Breast epithelium (tissue), 4 donors: ENCODE measurements at regions not wholly inside any gene's neighbourhood (a gene's known extent, or its start where the extent isn't known, plus 50 kb on each side); places are given as distances from the start of the nearest gene placed in this dataset.

Experiments
- DNase-seq, 2 donors: peaks; one replicate each; pipeline ENCODE4 v3.0.0-alpha.2; 2019; ENCODE audit warnings: low spot score in 2 of 2
- H3K27ac ChIP-seq, 2 donors: fragments of 200-600 bp; sonication (generic) in 1 of 2; one replicate each; pipeline ENCODE4 v1.5.1; 2016 to 2019; ENCODE audit warnings: mild to moderate bottlenecking in 1 of 2
- H3K27me3 ChIP-seq, 2 donors: fragments of 200-600 bp; sonication (generic) in 1 of 2; one replicate each; pipeline versions ENCODE4 v1.5.1 to v1.6.0; 2017 to 2019; ENCODE audit warnings: control low read depth in 1 of 2, mild to moderate bottlenecking in 1 of 2
- H3K36me3 ChIP-seq: fragments of 200-600 bp; one replicate; pipeline ENCODE4 v1.5.1; 2019
- H3K4me1 ChIP-seq, 2 donors: fragments of 200-600 bp; sonication (generic); one replicate each; pipeline ENCODE4 v1.5.1; 2016 to 2019; ENCODE audit warnings: control low read depth in 1 of 2
- H3K4me3 ChIP-seq, 3 donors: fragments of 200-600 bp; sonication (generic); 1 replicate in 2 of 3; 2 replicates in 1 of 3; pipeline ENCODE4 v1.5.1; 2016 to 2019; ENCODE audit warnings: mild to moderate bottlenecking in 3 of 3, moderate library complexity in 2 of 3
- H3K9me3 ChIP-seq, 2 donors: fragments of 200-600 bp; sonication (generic) in 1 of 2; one replicate each; pipeline ENCODE4 v1.5.1; 2016 to 2019; ENCODE audit warnings: control low read depth in 1 of 2
- POLR2A ChIP-seq: fragments of 450-650 bp; IDR thresholded peaks from one replicate; pipeline ENCODE4 v1.6.1; 2016; ENCODE audit warnings: antibody characterized with exemption, mild to moderate bottlenecking, moderate library complexity
- POLR2AphosphoS5 ChIP-seq, 3 donors: sonication (generic); formaldehyde crosslinking; IDR thresholded peaks; one replicate each; pipeline ENCODE4 v1.6.1; 2017; ENCODE audit warnings: antibody characterized with exemption in 3 of 3
- intact Hi-C: fragments of 100-400 bp; cut with DNase I; formaldehyde crosslinking; loops from one replicate; pipeline ENCODE4 v1.15.1; 2023; ENCODE audit warnings: low total_unique reads
- TF ChIP-seq, protein P1 (sequence below), 3 donors: fragments of 450-650 bp; IDR thresholded peaks; one replicate each; pipeline ENCODE4 v1.5.1; 2016 to 2017; ENCODE audit warnings: antibody characterized with exemption in 3 of 3, mild to moderate bottlenecking in 3 of 3, moderate library complexity in 3 of 3

DNA sequence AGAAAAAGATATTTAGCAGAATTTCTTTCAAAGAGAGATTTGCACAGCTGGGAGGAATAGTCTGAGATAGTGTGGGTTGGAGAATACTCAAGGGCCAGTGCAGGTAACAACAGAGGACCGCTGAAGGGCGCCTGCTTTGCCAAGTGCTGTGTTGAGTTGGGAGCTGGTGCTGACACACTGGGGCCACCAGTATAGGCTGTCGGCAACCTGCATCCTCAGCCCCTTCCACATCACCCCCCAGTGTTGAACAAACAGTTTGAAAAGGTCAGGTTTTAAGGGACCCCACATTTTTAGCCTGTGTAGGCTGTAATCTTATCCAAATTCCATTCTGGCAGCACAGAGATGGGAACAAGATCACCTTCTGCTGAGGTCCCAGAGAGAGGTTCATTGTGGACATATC, 96.6 kb downstream of the ABHD5 start:
- intact Hi-C loops = no loop called here
- Histone ChIP-seq H3K4me1 (no peaks in the 10 kb centered on the region), H3K36me3 (no peaks in the 10 kb centered on the region), H3K27ac (no peak overlapping the region), H3K27me3 (no peaks in the 10 kb centered on the region), H3K4me3 (no peak overlapping the region), H3K9me3 (no peaks in the 10 kb centered on the region)
- no peak for DNase-seq
- no peak for TF ChIP-seq POLR2A
- TF ChIP-seq, protein P1, sequence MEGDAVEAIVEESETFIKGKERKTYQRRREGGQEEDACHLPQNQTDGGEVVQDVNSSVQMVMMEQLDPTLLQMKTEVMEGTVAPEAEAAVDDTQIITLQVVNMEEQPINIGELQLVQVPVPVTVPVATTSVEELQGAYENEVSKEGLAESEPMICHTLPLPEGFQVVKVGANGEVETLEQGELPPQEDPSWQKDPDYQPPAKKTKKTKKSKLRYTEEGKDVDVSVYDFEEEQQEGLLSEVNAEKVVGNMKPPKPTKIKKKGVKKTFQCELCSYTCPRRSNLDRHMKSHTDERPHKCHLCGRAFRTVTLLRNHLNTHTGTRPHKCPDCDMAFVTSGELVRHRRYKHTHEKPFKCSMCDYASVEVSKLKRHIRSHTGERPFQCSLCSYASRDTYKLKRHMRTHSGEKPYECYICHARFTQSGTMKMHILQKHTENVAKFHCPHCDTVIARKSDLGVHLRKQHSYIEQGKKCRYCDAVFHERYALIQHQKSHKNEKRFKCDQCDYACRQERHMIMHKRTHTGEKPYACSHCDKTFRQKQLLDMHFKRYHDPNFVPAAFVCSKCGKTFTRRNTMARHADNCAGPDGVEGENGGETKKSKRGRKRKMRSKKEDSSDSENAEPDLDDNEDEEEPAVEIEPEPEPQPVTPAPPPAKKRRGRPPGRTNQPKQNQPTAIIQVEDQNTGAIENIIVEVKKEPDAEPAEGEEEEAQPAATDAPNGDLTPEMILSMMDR (IDR thresholded peaks at IDR 0.05) = no peak
- TF ChIP-seq POLR2AphosphoS5 (IDR thresholded peaks at IDR 0.05) = no peak

DNA sequence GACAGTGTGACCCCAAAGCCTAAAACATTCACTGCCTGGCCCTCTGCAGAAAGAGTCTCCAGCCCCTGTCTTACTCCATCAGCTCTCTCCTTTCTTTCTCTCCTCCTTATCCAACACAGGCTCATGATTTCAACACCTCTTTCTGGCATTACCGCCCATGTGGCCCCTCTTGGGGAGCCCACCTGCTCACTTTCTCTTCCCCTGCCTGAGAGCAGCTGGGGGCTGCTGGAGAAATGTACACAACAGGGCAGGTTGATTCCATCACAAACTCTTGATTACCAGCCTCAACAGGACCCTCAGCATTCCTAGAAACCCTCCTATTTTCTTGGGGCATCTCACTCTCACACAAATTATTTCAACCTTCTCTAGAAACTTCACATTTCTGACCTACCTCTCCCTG, 98.3 kb downstream of the ABHD5 start:
- H3K27ac ChIP-seq = no peak overlapping the region
- no peaks in the 10 kb centered on the region for H3K9me3 ChIP-seq
- H3K4me3 ChIP-seq = no peak overlapping the region
- no peak for DNase-seq
- no peaks in the 10 kb centered on the region for H3K4me1 ChIP-seq
- intact Hi-C loops = no loop called here
- TF ChIP-seq POLR2A (no peak), POLR2AphosphoS5 (IDR thresholded peaks at IDR 0.05) (no peak)
- TF ChIP-seq, protein P1 (IDR thresholded peaks at IDR 0.05) = no peak
- H3K36me3 ChIP-seq = no peaks in the 10 kb centered on the region
- H3K27me3 ChIP-seq = no peaks in the 10 kb centered on the region

DNA sequence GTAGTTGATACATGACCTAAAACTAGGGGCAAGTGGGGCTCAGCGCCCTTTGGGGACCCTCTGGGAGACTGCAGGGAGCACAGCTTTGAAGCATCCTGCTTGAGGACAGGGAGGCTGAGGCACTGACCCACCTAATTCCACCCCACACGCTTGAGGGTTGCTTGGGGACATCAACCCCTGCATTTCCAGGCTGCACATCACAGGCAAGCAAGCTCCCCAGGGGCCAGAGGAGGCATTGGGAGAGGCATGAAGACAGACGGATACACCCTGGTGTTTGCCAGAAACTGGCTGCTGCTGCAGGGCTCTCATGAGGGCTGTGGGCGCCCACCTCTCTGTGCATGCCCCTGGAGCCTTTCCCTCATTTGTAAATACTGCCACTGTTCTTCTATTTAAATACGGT, 99.3 kb downstream of the ABHD5 start:
- no peaks in the 10 kb centered on the region for H3K36me3 ChIP-seq
- no peaks in the 10 kb centered on the region for H3K4me1 ChIP-seq
- DNase-seq = no peak
- H3K9me3 ChIP-seq = no peaks in the 10 kb centered on the region
- no peak for TF ChIP-seq POLR2A
- TF ChIP-seq POLR2AphosphoS5 (IDR thresholded peaks at IDR 0.05) = no peak
- TF ChIP-seq, protein P1 (IDR thresholded peaks at IDR 0.05) = no peak
- no peak overlapping the region for H3K4me3 ChIP-seq
- H3K27ac ChIP-seq = no peak overlapping the region
- intact Hi-C loops = no loop called here
- H3K27me3 ChIP-seq = no peaks in the 10 kb centered on the region

DNA sequence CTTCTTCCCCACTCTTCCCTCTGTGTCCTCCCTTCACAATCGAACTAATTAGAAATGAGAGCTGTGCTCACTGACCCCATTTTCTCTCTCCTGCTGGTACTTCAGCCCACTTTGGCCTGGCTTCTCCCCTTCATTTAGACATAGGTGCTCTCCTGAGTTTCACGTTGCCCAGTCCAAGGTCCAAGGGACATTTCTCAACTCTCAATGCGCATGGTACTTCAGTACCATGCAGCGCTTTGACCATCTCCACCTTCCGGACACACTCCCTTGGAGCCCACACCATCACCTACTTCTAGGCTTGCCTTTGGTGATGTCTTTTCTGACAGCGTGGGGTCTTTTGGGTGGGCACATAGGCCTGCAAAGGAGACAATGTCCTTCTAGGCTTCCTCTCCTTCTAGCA, 99.7 kb downstream of the ABHD5 start:
- Histone ChIP-seq H3K4me1 (no peaks in the 10 kb centered on the region), H3K27ac (no peak overlapping the region), H3K36me3 (no peaks in the 10 kb centered on the region), H3K9me3 (no peaks in the 10 kb centered on the region), H3K4me3 (no peak overlapping the region), H3K27me3 (no peaks in the 10 kb centered on the region)
- TF ChIP-seq, protein P1 (IDR thresholded peaks at IDR 0.05) = no peak
- no peak for TF ChIP-seq POLR2AphosphoS5 (IDR thresholded peaks at IDR 0.05)
- no peak for TF ChIP-seq POLR2A
- intact Hi-C loops = no loop called here
- DNase-seq = no peak

DNA sequence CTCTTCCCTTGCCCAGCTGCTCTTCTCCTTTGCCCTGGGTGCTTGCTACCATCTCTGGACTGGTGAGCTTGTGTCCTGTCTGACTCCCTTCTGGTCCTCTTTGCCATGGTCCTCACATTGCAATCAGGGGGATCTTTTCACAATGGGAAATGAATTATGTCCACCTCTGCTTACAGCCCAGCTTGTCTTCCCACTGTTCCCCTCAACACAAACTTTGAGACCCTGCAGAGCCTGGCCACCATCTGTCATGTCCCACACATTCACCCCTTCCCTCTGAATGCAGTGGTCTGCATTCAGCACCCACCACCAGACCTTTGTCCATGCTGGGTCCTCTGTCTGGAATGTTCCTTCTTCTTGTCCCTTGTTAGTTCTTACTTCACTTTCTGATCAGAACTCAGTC, 100.5 kb downstream of the ABHD5 start:
- Histone ChIP-seq H3K9me3 (no peaks in the 10 kb centered on the region), H3K27ac (no peak overlapping the region), H3K36me3 (no peaks in the 10 kb centered on the region), H3K27me3 (no peaks in the 10 kb centered on the region), H3K4me3 (no peak overlapping the region), H3K4me1 (no peaks in the 10 kb centered on the region)
- DNase-seq = no peak
- no peak for TF ChIP-seq POLR2AphosphoS5 (IDR thresholded peaks at IDR 0.05)
- TF ChIP-seq, protein P1 (IDR thresholded peaks at IDR 0.05) = no peak
- no peak for TF ChIP-seq POLR2A
- intact Hi-C loops = no loop called here
